Sciatic nerve (tissue), 2 donors: ENCODE measurements at regions not wholly inside any gene's neighbourhood (a gene's known extent, or its start where the extent isn't known, plus 50 kb on each side); places are given as distances from the start of the nearest gene placed in this dataset.
"Not testable (repeated sequence)": the region's sequence is repeated elsewhere in the genome, so short reads cannot be mapped to it uniquely, and the experiment has no call there.

Experiments
- ATAC-seq: fragments of 200-7000 bp; cut with Tn5 transposase; one replicate; pipeline ENCODE4 v1.9.1; 2020; ENCODE audit warnings: mild to moderate bottlenecking, moderate library complexity
- DNase-seq: peaks from one replicate; pipeline ENCODE4 v3.0.0-alpha.2; 2020; ENCODE audit warnings: low spot score
- intact Hi-C: fragments of 100-400 bp; cut with DNase I; formaldehyde crosslinking; loops from one replicate; pipeline ENCODE4 v1.14.2; 2022
- donor health status: DM: no; HTN: no; CAD: no.
- donor health status: DM: no; HTN: no; CAD: no.

GRCh38 chr5:99581204-99581603 lies 652.4 kb upstream of the CHD1 start:
- DNase-seq, ATAC-seq, intact Hi-C loops: not testable (repeated sequence)

- ATAC-seq, DNase-seq, intact Hi-C loops: not testable (repeated sequence)
These were observed 634.3 kb upstream of the CHD1 start for GRCh38 chr5:99562937-99563627.

DNA sequence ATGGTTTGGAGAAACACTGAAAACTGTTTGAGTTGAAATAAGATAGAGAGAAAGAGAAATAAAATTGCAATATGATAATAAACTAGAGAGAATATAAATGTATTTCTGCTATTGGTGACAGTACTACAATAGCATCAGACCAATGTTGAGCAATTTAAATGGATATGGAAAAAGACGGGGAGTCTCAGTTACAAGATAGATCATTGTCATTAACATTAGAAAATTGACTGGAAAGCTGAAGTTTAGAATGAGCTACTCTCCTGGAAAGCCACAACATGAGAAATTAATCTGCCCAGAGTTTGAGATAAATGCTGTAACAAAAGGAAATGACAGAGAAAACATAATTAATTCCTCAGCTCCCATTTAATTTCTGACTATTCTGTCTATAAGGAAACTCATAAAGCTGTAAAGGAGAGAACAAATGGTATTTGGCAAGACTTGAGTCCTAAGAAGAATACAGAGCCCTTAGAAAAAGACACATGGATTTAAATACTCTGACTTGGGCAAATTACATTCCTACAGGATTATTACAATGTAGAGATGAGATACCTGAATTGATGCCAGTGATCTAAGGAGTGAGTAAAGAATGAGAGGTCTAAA lies 624.5 kb upstream of the CHD1 start:
- intact Hi-C loops: no loop called here
- no peak for ATAC-seq
- DNase-seq: no peak

GRCh38 chr5:99544356-99544755 lies 615.5 kb upstream of the CHD1 start:
- intact Hi-C loops: no loop called here
- ATAC-seq (no peak), DNase-seq (no peak)

- intact Hi-C loops: no loop called here
- ATAC-seq: no peak
- DNase-seq: no peak
These were observed 615.0 kb upstream of the CHD1 start for GRCh38 chr5:99543841-99544240.

DNA sequence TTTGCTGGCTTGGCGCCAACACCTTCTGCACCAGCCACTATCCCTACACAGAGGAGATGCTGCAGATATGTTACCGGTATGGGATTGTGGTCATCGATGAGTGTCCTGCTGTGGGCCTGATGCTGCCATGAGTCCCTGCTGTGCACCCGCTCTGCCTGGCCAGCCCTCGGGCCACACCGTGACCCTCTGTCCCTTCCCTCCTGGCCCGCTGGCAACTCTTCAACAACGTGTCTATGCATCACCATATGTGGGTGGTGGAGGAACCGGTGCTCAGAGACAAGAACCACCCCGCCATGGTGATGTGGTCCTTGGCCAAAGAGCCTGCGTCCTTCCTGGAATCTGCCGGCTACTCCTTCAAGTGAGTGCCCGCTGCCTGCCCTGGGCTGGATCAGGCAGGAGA lies 605.4 kb upstream of the CHD1 start:
- ATAC-seq, intact Hi-C loops, DNase-seq: not testable (repeated sequence)

- ATAC-seq, intact Hi-C loops: not testable (repeated sequence)
These were observed 592.9 kb upstream of the CHD1 start for GRCh38 chr5:99521666-99522065.

GRCh38 chr5:99515864-99516490 lies 587.2 kb upstream of the CHD1 start:
- DNase-seq, ATAC-seq, intact Hi-C loops: not testable (repeated sequence)

More at GRCh38 chr5:99521666-99522065, 592.9 kb upstream of the CHD1 start:
- DNase-seq: not testable (repeated sequence)

DNA sequence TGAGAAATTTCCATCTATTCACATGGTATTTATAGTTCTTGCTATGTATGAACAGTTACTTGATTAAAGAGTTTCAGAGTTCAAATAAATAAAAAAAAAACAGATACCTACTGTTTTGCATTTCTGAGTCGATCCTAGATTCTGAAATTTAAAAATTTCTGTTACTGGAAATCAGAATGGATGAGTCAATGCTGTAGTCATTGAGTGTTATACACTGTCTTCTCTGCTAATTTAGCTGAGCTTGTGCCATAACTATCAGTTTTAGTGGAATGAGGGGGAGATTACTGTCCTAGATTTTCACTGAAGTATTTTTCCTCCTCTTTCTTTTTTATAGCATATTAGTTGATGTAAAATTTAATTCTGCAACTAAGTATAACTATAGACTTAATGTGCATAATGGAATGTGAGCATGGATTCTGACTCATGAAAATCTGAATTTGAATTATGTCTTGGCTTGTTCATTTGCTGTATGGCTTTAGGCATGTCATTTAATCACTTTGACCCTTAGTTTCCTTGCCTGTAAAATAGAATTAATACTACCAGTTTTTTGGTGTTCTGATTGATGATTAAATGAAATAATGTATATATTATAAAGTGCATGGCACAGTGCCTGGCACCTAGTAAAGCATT lies 581.5 kb upstream of the CHD1 start:
- ATAC-seq, intact Hi-C loops, DNase-seq: not testable (repeated sequence)

DNA sequence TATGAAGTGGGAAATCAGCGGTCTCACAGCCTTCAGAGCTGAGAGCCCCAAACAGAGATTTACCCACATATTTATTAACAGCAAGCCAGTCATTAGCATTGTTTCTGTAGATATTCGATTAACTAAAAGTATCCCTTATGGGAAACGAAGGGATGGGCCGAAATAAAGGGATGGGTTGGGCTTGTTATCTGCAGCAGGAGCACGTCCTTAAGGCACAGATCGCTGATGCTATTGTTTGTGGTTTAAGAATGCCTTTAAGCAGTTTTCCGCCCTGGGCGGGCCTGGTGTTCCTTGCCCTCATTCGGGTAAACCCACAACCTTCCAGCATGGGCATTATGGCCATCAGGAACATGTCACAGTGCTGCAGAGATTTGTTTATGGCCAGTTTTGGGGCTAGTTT lies 580.3 kb upstream of the CHD1 start:
- ATAC-seq, DNase-seq, intact Hi-C loops: not testable (repeated sequence)

- intact Hi-C loops, ATAC-seq, DNase-seq: not testable (repeated sequence)
These were observed 566.6 kb upstream of the CHD1 start for GRCh38 chr5:99495456-99495855.

- intact Hi-C loops, ATAC-seq, DNase-seq: not testable (repeated sequence)
These were observed 549.6 kb upstream of the CHD1 start for GRCh38 chr5:99478450-99478849.

- ATAC-seq, intact Hi-C loops, DNase-seq: not testable (repeated sequence)
These were observed 544.5 kb upstream of the CHD1 start for GRCh38 chr5:99473328-99473727.

DNA sequence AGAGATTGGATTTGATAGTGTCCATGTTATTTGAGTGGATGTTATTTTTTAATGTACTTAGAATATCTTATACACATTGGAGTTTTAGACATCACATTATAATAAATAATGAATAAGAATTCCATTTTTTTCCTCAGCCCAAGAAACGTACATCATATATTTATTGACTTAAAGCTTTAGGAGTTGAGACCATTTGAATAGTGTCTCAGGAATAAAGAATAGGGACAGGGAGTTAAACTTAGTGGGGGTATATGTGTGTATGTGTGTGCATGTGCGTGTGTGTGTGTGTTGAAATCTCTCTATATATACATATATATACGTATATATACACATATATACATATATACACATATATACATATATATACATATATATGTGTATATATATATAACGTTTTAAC lies 542.9 kb upstream of the CHD1 start:
- ATAC-seq, intact Hi-C loops, DNase-seq: not testable (repeated sequence)

GRCh38 chr5:99471178-99471577 lies 542.4 kb upstream of the CHD1 start:
- ATAC-seq, intact Hi-C loops: not testable (repeated sequence)

DNA sequence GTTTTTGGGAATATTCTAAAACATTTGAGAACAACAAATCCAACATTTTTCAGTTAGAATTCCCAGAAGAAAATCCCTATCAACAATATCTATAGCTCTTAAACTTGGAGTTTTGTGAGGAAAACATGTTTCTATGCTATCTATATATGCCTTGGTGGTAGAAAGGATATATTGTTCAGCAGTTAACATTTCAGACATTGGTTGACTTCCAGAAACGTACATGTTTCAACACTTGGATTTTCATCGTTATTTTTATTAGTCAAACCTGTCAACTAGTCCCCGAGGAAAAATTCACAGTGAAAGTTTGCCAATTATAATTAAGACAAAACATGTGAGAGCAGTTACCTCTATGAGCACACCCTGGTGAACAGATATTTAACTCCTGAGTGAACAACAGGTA lies 541.8 kb upstream of the CHD1 start:
- ATAC-seq, DNase-seq, intact Hi-C loops: not testable (repeated sequence)

More at GRCh38 chr5:99471178-99471577, 542.4 kb upstream of the CHD1 start:
- DNase-seq: not testable (repeated sequence)

DNA sequence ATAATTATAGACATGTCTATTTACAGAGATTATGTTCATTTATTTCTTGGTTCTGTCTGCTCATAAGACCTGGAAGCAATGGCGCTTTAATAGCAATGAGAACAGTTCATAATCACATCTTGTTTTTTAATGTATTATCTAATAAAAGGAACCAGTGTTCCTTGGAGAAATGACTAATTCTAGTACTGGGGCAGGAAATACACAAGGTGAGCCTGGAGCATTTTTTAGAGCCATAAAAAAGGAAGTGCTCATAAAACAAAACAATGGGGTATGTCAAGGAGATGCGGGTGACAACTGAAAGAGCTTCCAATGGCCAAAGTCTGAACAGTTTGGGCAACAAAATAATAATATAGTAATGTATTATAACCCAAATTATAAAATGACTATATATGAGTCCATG lies 531.9 kb upstream of the CHD1 start:
- ATAC-seq: no peak
- no peak for DNase-seq
- intact Hi-C loops: no loop called here

DNA sequence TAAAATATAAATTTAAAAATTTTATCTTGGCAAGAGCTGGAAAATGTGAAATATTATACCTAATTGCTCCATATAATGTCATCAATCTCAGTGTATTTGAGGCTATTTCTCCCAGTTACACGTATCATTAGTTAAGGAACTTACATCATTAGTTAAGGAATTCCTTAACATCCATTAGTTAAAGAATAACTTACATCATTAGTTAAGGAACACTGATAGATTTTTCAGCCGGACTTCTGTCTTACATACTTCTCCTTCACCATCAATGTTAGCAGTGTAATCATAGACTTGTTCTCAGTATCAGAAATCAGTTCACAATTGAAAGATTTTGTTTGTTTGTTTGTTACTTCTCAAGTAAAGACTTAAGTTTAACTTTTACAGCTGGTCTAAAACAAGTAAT lies 524.4 kb upstream of the CHD1 start:
- no peak for DNase-seq
- ATAC-seq: no peak
- intact Hi-C loops: no loop called here

GRCh38 chr5:99449786-99450185 lies 521.0 kb upstream of the CHD1 start:
- intact Hi-C loops: no loop called here
- no peak for ATAC-seq
- no peak for DNase-seq
